ENCODE measurements at regions not wholly inside any gene's neighbourhood (a gene's known extent, or its start where the extent isn't known, plus 50 kb on each side); places are given as distances from the start of the nearest gene placed in this dataset.

DNA sequence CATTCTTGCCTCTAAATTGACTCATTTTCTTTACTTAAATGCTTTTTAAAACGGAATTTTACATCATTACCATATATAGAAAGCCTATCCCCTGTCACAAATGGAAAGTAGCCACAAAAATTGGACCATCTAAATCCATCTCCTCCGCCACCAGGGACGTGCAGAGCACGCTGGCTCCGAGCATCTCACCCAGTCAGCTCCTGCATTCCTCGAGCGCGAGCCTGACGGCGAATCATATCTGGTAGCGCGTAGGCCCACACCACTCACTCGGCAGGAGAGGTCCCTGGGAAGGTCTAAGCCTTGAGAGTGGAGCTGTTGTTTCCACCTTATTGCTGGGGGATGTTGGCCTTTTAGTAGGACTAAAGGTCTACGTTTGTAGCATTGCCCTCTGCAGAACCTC is 152.4 kb downstream of the TRIM29 start:
- Histone ChIP-seq H3K9me1 (ENCODE audit: control insufficient read depth, insufficient read depth, low read length) (no peaks in the 10 kb centered on the region), H3K4me2 (ENCODE audit: insufficient read depth, low read length) (no peak overlapping the region), H3K9ac (ENCODE audit: insufficient read depth in 1 of 2, low read depth in 2 of 2, low read length in 2 of 2) (no peak overlapping the region), H4K20me1 (replicated peaks; ENCODE audit: control insufficient read depth, insufficient read depth, low read length) (no peaks in the 10 kb centered on the region; the same call in 1 of the 2 replicates), H3K27me3 (ENCODE audit: control insufficient read depth in 2 of 2, insufficient read depth in 2 of 2, low read length in 2 of 2) (peaks cover 8 to 47% of the 10 kb centered on the region in 2 experiments; a peak in 4 of 5 replicates), H3K36me3 (ENCODE audit: control insufficient read depth, insufficient read depth, low read length) (no peaks in the 10 kb centered on the region), H3K4me1 (replicated peaks in 1 of 2; ENCODE audit: control insufficient read depth in 2 of 2, insufficient read depth in 2 of 2, low read length in 2 of 2) (0 out of 5 replicates have a peak, but pooled peaks cover 0 to 4% of the 10 kb centered on the region in 2 experiments), H2AFZ (ENCODE audit: low read depth, low read length) (no peak overlapping the region), H3K79me2 (ENCODE audit: control insufficient read depth, insufficient read depth, low read length) (no peaks in the 10 kb centered on the region), H3K9me3 (replicated peaks; ENCODE audit: control insufficient read depth, insufficient read depth, low read depth, low read length) (no peaks in the 10 kb centered on the region), H3K27ac (ENCODE audit: extremely low read depth, low read depth, low read length) (no peak overlapping the region), H3K4me3 (no peak overlapping the region)
- intact Hi-C loops (cut with micrococcal nuclease) (no loop called here), in situ Hi-C loops (cut with MboI) (no loop called here)
- no peak for ATAC-seq
- ChIA-PET POLR2A (interaction anchor here (0.6 kb wide), 1 partner anchor 9 kb away, joined by 4 read pairs; no protein-coding TSS in a partner anchor), CTCF (ENCODE audit: low intra/inter-chr PET ratio) (no interaction called here)
- WGBS (ENCODE audit: insufficient coverage, low coverage, missing lambda C conversion rate), result 2% methylated on average over 14 of the region's 14 CpGs
- BruUV-seq (replicated peaks), result no TSS peak
- DNase-seq (ENCODE audit: extremely low read depth in 1 of 4, low spot score in 3 of 4), result no peak
- TF ChIP-seq TEAD1 (CRISPR knock-in tag; IDR thresholded peaks at IDR 0.05) (no peak), ZNF324 (CRISPR knock-in tag; IDR thresholded peaks at IDR 0.05) (no peak), TCF7 (IDR thresholded peaks at IDR 0.05; ENCODE audit: borderline replicate concordance) (no peak), IRF1 (CRISPR knock-in tag; IDR thresholded peaks at IDR 0.05; ENCODE audit: borderline replicate concordance) (no peak), HOXB6 (CRISPR knock-in tag; IDR thresholded peaks at IDR 0.05; ENCODE audit: borderline replicate concordance) (no peak), PRPF4 (IDR thresholded peaks at IDR 0.05; ENCODE audit: insufficient read depth, low read depth, low read length, poor library complexity, severe bottlenecking) (no peak), SRSF1 (IDR thresholded peaks at IDR 0.05; ENCODE audit: low read depth, low read length) (no peak), HMG20A (CRISPR knock-in tag; conservative IDR thresholded peaks at IDR 0.05) (no peak), NFIX (CRISPR knock-in tag; IDR thresholded peaks at IDR 0.05; ENCODE audit: low read depth) (no peak), SAP30 (IDR thresholded peaks at IDR 0.05; ENCODE audit: borderline replicate concordance, insufficient read depth, low read depth, low read length, poor library complexity, severe bottlenecking) (no peak), ZNF12 (CRISPR knock-in tag; IDR thresholded peaks at IDR 0.05) (no peak), ZNF311 (CRISPR knock-in tag; IDR thresholded peaks at IDR 0.05) (no peak)
- TF ChIP-seq, protein P1, sequence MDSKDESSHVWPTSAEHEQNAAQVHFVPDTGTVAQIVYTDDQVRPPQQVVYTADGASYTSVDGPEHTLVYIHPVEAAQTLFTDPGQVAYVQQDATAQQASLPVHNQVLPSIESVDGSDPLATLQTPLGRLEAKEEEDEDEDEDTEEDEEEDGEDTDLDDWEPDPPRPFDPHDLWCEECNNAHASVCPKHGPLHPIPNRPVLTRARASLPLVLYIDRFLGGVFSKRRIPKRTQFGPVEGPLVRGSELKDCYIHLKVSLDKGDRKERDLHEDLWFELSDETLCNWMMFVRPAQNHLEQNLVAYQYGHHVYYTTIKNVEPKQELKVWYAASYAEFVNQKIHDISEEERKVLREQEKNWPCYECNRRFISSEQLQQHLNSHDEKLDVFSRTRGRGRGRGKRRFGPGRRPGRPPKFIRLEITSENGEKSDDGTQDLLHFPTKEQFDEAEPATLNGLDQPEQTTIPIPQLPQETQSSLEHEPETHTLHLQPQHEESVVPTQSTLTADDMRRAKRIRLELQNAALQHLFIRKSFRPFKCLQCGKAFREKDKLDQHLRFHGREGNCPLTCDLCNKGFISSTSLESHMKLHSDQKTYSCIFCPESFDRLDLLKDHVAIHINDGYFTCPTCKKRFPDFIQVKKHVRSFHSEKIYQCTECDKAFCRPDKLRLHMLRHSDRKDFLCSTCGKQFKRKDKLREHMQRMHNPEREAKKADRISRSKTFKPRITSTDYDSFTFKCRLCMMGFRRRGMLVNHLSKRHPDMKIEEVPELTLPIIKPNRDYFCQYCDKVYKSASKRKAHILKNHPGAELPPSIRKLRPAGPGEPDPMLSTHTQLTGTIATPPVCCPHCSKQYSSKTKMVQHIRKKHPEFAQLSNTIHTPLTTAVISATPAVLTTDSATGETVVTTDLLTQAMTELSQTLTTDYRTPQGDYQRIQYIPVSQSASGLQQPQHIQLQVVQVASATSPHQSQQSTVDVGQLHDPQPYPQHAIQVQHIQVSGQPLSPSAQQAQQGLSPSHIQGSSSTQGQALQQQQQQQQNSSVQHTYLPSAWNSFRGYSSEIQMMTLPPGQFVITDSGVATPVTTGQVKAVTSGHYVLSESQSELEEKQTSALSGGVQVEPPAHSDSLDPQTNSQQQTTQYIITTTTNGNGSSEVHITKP (IDR thresholded peaks at IDR 0.05; ENCODE audit: partially characterized antibody), result no peak
- TF ChIP-seq, protein P2, sequence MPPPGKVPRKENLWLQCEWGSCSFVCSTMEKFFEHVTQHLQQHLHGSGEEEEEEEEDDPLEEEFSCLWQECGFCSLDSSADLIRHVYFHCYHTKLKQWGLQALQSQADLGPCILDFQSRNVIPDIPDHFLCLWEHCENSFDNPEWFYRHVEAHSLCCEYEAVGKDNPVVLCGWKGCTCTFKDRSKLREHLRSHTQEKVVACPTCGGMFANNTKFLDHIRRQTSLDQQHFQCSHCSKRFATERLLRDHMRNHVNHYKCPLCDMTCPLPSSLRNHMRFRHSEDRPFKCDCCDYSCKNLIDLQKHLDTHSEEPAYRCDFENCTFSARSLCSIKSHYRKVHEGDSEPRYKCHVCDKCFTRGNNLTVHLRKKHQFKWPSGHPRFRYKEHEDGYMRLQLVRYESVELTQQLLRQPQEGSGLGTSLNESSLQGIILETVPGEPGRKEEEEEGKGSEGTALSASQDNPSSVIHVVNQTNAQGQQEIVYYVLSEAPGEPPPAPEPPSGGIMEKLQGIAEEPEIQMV (tag; conservative IDR thresholded peaks at IDR 0.05; ENCODE audit: low read depth), result no peak
- TF ChIP-seq, protein P3, sequence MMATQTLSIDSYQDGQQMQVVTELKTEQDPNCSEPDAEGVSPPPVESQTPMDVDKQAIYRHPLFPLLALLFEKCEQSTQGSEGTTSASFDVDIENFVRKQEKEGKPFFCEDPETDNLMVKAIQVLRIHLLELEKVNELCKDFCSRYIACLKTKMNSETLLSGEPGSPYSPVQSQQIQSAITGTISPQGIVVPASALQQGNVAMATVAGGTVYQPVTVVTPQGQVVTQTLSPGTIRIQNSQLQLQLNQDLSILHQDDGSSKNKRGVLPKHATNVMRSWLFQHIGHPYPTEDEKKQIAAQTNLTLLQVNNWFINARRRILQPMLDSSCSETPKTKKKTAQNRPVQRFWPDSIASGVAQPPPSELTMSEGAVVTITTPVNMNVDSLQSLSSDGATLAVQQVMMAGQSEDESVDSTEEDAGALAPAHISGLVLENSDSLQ (IDR thresholded peaks at IDR 0.05), result no peak
- no peak for FAIRE-seq

Data from K562 (cell line).